GM18505 (cell line): ENCODE measurements at regions not wholly inside any gene's neighbourhood (a gene's known extent, or its start where the extent isn't known, plus 50 kb on each side); places are given as distances from the start of the nearest gene placed in this dataset.

Experiments used
- ATAC-seq: cut with Tn5 transposase; IDR thresholded peaks from one replicate; pipeline ENCODE4 v1.9.1; 2021; ENCODE audit not compliant: unreplicated experiment
- POLR2A ChIP-seq: IDR thresholded peaks from 4 replicates; pipeline ENCODE4 v1.6.1; 2011; ENCODE audit warnings: borderline replicate concordance; ENCODE audit not compliant: insufficient read depth, insufficient read length; ENCODE audit errors: extremely low read depth

DNA sequence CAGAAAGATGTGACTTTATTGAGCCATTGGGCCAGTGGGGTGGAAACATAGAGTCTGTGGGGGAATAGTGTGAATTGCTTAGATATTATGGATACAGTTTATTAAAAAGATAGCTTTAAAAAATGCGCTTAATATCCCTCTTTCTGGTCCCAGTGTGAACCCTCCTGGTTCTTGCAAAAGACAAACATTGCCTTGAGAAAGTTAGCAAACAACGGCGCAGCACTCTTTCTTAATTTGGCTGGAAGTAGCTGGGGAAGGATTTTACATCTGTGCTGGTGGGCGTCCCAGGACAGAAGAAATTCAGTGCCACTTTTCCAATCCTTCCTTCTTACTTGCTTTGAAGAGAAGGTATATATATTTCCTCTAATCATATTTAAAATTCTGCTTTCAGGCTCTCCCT lies 191.4 kb upstream of the ZFP64 start:
- no peak for ATAC-seq
- no peak for TF ChIP-seq POLR2A

DNA sequence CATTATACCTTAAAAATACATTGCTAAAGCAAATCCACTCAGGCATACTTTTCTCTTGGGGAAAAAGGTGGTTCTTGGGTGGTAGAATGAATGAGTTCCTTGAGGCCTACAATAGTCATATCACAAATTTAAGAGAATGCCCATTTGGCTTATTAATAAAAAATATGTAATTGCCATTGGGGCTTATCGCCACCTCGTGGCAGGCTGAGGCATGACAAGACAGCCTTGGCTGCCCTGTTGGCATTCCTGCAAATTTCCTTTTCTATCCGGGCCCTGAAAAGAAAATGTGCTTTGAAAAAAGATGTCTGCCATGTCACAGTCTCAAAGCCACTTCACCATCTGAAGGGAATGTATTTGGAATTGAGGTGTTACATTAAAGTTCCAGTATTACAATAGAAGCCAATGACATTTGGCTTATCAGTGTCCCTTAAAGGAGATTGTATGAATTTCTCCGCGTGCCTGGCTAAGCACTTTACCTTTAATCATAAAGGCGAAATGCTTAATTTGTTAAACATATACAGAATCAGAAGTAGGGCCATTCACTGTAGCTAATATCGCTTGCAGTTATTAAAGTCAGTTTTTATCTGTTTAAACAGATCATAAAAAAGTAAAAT lies 188.3 kb upstream of the ZFP64 start:
- ATAC-seq, result no peak
- TF ChIP-seq POLR2A, result no peak

DNA sequence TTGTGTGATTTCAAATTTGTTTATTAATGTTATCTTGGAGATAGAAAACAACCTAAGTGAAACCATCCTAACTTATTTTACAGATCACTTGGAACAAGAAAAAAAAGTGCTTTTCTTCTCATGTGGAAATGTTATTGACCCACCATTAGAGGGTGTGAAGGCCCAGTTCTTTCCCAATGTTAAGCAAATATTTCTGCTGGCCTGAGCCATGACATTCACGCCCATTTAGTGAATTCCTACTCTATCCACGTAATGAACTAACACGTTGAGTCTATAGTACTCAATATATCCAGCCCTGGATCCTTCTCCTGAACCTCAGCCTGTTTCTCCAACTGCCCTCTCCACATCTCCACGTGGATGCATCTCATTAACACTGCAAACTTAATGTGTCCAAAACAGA lies 180.6 kb upstream of the ZFP64 start:
- no peak for TF ChIP-seq POLR2A
- ATAC-seq, result no peak

DNA sequence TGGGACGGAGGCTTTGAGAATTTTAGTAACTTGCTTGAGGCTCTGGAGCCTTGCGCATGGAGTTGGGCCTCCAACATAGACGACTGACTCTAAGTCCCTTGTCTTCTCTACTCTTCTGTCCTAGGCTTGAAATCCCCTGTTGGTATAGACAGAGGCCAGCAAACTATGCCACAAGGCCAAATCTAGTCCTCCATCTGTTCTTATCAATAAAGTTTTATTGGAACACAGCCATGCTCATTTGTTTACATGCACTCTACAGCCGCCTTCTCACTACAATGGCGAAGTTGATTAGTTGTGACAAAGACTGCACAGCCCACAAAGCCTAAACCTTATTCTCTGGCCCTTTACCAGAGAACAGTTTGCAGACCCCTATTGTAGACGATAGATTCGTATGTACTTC lies 174.1 kb upstream of the ZFP64 start:
- no peak for TF ChIP-seq POLR2A
- ATAC-seq, result no peak

DNA sequence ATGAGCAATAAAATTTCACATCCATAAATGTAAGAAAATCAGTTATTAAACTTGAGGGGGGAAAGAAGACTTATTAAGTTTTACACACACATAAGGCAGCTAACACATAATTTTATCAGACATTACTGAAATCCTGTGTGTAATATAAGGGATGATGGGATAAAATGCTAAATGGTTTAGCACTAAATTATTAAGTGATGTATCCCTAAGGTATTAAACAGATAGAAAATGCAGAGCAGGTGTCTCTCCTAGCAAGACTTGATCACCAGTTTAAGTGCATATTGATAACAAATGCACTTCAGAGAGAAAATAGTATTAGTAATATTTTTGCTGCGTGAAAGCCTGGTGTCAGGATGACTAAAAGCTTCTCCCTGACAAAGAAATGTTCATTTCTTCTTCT lies 172.8 kb upstream of the ZFP64 start:
- no peak for TF ChIP-seq POLR2A
- ATAC-seq, result no peak

DNA sequence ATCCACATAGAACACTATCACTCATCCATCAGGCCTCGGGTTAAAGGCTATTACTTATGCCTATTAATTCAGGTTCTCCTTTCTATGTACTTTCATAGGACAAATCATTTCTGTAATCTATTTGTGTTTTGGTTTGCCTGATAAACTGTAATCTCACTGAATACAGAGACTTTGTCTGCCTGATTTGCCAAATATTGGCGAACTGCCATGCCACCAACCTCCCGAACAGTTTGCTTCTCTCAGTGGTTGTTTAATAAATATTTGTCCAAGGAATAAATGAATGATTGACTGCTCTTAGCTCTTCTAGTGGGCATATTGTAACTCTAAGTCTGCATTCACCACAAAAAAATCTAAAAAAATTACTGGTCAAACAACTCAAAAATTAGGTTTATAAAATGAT lies 170.1 kb upstream of the ZFP64 start:
- ATAC-seq, result no peak
- TF ChIP-seq POLR2A, result no peak

DNA sequence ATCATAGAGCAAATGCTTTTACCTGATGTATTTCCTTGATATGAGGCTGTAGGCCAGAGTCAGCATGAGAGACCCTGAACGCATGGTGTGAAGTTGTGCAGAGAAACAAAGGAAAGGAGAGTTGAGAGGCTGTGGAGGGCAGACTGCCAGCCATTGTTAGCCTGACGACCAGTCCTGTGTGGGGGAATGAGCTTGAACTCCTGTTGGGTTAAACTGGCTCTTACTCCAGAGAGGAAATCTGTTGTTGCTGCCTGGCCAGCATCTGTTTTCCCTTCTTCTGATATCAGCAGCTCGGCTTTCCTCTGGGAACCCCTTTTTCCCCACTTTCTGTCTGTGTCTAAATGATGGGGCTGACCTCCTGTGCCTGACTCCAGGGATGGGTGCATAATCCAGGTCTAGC lies 158.2 kb upstream of the ZFP64 start:
- TF ChIP-seq POLR2A, result no peak
- ATAC-seq, result no peak

DNA sequence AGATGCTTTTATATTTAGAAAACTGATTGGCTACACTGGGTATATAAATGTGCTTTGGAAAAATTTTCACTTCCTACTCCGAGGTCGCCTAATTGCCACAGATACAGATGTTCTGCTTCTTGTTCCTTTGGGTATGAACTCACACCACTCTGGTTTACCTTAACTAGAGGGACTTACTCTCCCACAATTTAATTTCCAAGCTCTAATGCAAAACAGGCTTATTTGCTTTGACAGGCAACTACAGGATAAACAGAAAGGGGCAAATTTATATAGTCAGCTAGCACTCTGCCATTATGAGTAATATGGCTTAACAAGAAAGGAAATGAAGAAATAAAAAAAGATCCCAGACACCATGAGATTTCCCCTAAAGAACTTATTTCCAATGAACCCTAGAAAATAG lies 156.9 kb upstream of the ZFP64 start:
- ATAC-seq, result no peak
- TF ChIP-seq POLR2A, result no peak

DNA sequence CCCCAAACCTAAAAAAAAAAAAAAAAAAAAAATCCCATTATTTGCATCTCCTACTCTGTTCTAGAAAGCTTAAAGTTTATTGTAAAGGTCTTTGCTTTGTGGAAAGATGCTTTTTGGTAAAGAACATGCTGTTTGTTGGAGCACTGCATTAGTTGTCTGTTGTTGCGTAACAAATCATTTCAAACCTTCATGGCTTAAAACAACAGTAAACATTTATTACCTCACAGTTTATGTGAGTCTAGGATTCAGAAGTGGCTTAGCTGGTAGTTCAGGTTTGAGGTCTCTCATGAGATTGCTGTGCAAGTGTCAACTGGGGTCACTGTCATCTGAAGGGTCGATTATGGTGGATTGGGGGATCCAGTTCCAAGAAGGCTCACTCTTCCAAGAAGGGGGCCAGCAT lies 155.2 kb upstream of the ZFP64 start:
- no peak for TF ChIP-seq POLR2A
- ATAC-seq, result no peak

DNA sequence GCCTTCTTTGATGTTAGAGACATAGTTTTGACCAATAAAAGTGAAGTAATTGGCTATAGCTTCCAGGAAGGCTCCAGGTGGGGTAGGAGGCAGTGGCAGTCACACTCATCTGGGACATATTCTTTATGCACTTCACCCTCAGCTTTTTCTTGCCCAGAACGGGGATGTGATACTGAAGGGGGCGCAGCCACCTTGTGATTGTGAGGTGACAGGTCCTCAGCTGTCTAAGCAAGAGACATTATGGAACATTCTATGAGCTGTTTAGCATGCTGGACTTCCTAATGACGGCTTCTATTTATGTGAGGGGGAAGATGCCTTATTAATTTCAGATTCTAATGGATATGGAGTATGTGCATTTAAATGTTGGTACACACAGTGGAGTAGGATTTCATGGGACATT lies 151.3 kb upstream of the ZFP64 start:
- TF ChIP-seq POLR2A, result no peak
- ATAC-seq, result no peak

DNA sequence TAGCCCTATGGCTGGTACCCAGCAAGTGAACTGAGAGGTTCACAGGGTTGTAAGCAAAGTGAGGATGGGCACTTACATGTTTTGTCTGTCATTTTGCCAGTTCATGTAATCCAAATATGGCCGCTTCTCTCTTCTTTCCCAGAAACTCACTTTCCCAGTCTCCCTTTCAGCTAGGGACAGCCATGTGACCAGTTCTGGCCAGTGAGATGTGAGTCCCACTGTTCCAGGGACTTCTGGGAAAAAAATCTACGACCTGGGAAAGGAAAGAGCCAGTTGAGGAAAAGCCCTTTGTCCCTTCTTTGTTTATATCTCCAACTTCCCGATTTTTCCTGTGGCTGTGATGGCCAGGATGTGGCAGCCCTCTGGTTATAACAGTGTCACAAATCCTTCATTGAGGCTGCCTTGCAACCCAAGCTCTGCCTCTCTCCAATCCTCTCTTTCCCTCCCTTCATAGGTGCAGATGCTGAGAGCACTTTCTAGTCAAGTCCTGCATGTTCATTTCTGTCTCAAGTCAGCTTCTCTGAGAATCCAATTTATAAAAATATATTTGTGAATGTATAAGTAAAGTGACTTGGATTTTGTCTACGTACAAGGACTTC lies 148.6 kb upstream of the ZFP64 start:
- no peak for ATAC-seq

DNA sequence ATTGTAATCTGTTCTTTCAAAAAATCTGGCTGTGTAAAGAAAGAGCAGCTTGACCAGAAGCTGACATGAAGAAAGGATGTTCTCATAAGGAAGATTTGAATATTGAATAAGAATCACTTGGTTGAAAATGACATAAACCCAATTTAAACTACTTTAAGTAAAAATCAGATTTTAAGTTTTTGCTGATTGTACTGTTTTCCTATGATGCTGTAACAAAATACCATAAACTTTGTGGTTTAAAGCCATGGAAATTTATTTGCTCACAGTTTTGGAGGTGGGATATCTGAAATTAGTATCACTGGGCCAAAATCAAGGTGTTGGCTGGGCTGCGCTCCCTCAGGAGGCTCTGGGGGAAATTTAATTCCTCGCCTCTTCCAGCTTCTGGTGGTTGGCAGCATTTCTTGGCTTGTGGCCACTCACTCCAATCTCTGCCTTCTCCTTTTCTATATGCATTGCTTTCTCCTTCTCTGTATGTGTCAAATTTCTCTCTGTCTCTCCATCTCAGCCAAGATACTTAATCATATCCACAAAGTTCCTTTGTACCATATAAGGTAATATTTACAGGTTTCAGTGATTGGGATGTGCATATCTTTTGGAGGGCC lies 141.2 kb upstream of the ZFP64 start:
- TF ChIP-seq POLR2A, result no peak
- no peak for ATAC-seq

More for the DNA sequence above, 148.6 kb upstream of the ZFP64 start:
- no peak for TF ChIP-seq POLR2A

DNA sequence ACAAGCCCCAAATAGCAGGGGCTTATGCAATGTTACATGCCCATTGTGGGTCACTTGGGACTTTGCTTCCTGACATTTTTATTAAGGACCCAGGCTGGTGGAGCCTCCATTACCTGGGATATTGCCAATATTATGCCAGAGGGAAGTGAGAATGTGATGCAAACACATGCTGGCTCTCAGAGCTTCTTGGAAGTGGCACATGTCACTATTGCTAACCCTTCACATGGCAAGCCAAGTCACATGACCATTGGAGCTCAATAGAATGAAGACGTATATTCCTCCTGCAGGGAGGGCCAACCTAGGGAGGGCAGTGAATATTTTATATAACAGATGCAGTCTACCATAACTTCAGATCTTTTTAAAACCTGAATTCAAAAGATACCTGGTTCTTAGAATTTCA lies 140.7 kb upstream of the ZFP64 start:
- ATAC-seq, result no peak
- TF ChIP-seq POLR2A, result no peak

DNA sequence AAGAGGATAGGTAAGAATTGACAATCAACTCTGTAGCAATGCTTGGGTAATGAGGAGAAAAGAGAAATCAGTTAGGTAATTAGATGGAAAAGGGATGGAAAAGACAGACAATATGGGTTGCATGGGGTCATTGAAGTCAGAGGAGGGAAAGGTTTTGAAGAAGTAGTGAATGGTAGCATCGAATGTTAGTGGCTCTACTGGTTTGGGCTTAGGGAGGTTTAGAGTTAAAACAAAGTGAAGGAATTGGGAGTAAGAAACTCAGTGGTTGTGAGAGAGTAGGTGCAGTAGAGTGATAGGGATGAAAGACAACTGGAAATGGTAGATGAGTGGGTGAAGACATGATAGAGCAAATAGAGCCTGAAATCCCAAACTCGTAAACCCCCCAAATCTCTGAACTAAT lies 140.1 kb upstream of the ZFP64 start:
- ATAC-seq, result no peak
- no peak for TF ChIP-seq POLR2A
